Inferior parietal cortex (tissue), 1 donor: ENCODE measurements at regions not wholly inside any gene's neighbourhood (a gene's known extent, or its start where the extent isn't known, plus 50 kb on each side); places are given as distances from the start of the nearest gene placed in this dataset.

Source experiments
- DNase-seq: peaks from one replicate; pipeline ENCODE4 v3.0.0-alpha.2; 2016; ENCODE audit errors: extremely low spot score

DNA sequence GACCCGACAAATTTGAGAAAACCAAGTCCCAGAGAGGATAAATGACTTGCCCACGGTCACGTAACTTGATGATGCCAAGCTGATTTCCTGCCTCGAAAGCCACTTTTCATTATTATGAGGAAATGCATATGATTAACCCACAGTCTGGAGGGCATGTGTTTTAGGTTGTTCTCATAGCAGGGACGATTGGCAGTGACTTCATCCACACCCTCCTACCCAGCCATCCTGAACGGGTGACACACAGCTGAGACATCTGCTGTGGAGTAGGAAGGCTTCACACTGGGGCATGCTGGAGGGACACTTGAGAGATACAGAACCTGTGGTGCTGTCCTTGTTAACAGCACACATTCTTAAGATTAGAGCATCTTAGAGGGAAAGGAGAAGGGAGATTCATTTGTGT is 65.4 kb upstream of the WDFY2 start:
- DNase-seq: no peak

DNA sequence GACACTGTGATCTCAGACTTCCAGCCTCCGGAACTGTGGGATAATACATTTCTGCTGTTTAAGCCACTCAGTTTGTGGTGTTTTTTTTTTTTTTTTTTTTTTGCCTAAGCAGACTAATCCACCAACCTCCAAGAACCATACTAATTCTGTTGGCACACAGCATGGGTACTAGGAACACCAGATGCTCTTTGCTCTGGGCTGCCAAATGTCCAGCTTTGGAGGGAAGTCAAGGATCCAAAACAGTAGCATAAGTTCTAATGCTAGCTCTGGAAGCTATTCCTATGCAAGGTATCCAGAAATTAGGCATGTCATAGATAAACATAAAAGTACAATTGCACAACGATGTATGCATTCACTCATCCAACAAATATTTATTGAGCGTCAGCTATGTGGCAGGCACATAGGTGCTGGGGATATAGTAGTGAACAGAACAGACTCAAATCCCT is 64.5 kb upstream of the WDFY2 start:
- peak; percentile 37 for DNase-seq

DNA sequence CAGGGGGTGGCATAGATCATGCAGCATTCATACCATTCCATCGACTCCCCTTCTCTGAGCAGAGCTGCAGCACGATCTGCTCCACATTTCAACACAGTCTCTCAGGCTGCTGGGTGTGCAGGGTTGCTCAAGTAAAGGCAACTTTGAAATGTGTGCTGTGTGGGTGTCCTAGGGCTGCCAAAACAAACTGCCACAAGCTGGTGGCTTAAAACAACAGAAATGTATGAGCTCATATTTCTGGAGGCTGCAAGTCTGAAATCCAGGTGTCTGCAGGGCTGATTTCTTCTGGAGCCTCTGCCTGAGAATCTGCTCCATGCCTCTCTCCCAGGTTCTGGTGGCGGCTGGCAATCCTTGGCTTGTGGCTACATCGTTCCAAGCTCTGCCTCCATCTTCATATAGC is 63.7 kb upstream of the WDFY2 start:
- DNase-seq: peak; percentile 25

DNA sequence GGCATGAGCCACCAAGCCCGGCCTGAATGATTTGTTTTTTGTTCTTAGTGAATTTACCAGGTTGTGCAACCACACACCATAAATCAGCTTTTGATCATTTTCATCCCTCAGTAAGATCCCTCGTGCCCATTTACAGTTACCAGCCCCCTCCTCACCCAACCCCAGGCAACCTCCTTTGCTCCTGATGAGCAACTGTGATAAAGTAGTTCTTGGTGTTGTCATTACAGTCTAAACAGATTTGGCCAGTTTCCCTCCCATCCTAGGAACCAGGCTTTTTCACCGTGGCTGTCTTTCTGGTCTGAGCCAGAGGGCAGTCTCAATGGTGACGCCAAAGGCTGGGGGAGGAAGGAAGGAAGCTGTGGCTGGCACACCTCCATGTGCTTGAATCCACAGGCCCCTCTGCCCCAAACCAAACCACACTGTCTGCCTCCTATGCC is 61.2 kb upstream of the WDFY2 start:
- DNase-seq: no peak

DNA sequence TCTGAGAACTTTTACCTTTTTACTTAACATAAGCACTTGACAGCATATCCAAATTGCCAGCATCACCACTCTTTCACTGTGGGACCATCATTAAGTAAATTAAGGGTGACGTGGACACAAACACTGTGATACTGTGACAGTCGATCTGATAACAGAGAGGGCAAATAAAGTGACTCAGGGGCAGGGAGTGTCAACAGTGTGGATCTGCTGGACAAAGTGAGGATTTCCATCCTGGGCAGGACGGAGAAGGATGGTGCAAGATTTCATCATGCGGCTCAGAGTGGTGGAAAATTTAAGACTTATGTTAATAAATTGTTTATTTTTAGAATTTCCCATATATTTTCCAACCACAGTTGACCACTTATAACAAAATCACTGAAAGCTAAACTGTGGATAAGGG is 60.0 kb upstream of the WDFY2 start:
- no peak for DNase-seq

DNA sequence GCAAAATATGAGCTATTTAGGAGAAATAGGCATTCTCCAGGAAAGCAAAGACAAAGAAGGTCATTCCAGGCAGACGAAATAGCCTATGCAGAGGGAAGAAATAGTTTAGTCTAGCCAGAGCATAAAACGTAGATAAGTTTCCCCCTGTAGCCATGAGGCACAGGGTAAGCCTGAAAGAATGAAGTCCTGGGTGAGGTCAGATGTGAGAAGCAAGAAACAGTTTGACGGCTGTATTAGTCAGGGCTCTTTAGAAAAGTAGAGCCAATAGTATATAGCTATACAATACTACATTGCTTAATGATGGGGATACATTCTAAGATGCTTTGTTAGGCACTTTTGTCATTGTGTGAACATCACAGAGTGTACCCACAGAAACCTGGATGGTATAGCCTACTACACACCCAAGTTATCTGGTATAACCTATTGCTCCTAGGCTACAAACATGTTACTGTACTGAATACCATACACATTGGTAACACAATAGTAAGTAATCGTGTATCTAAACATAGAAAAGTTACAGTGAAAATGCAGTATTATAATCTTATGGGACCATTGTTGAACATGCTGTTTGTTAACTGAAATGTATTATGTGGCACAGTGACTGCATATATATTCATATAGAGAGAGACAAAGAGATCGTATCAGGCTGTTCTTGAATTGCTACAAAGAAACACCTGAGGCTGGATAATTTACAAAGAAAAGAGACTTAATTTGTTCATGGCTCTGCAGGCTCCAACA is 59.3 kb upstream of the WDFY2 start:
- DNase-seq: no peak

DNA sequence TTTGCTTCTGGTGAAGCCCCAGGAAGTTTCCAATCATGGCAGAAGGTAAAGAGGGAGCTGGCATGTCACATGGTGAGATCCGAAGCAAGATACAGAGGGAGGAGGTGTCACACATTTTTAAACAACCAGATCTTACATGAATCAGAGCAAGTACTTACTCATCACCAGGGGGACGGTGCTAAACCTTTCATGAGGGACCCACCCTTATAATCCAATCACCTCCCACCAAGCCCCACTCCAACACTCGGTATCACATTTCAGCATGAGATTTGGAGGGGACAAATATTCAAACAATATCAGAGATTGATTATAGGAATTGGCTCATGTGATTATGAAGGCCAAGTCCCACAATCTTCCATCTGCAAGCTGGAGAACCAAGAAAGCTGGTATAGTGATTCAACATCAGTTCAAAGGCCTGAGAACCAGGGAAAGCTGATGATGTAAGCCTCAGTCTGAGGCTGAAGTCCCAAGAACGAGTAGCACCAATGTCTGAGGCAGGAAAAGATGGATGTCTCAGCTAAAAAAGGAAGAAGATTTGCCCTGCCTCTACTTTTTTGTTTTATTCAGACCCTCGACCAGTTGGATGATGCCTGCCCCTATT is 58.6 kb upstream of the WDFY2 start:
- no peak for DNase-seq

DNA sequence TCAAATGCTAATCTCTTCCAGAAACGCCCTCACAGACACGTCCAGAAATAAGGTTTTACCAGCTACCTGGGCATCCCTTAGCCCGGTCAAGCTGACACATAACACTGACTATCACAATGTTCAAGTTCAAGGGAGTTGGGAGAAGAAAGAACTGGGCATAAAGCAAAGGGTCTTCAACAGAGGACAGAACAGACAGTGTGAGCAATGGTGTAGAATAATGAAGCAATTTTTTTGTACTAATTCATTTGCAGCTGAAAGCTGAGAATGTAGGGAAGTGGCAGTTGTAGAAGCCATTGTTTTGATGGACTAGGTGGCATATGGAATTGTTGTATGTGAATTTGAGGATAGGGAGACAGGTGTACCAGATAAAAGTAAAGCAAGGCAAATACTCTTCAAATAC is 58.1 kb upstream of the WDFY2 start:
- DNase-seq: no peak

DNA sequence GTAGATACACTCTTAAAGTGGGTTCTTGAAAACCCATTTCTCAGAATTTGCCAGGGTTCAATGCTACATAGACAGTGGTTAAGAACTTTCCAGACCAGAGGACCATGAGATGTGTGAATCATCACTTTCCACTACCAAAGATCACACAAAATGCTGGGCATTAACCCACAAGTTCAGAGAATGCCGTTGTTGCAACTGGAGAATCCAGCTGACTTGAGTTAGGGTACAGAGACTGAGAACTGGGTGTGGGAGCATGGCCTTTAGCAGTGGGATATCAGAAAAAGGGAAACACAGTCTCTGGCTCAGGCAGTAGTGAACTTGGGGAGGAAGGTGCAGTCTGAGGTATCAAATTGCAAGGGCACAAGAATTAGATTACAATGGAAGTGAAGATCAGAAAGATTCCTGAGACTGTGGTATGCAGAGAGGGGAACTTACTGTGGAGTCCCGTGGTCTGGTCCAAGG is 51.5 kb upstream of the WDFY2 start:
- no peak for DNase-seq

DNA sequence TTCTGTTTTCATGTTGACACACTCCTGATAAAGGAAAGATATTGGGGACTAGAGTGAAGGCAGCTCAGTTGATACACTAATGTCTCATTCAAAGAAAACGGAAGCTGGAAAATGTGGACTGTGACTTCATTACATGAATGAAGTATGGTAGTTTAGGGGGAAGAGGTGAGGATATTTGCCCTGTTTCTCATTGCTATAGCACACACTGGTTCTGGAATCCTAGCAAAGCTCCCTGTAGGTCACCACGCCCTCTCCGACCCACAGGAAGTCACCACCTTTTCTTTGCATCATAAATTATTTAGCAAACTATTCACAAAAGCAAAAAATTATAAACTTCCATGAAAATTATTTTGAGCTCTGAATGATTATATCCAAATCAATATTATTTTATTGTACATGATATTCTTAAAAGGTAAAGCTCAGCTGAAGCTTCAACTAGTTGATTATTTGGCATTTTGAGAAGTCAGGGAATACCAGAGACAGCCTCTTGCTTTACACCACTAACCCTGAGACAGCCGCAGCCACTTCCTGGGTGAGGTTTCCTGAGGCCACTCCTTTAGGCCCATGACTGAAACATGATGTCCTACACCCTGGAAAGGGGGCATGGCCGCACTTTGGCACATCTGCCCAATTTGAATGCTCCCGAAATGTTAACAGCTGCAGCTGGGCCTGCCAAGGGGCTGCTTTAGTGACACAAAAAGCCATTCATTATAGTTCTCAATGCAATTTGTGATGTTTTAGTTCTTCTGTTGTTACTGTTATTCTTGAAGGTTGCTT is 50.0 kb upstream of the WDFY2 start:
- DNase-seq: no peak
